ENCODE measurements at regions not wholly inside any gene's neighbourhood (a gene's known extent, or its start where the extent isn't known, plus 50 kb on each side); places are given as distances from the start of the nearest gene placed in this dataset.

DNA sequence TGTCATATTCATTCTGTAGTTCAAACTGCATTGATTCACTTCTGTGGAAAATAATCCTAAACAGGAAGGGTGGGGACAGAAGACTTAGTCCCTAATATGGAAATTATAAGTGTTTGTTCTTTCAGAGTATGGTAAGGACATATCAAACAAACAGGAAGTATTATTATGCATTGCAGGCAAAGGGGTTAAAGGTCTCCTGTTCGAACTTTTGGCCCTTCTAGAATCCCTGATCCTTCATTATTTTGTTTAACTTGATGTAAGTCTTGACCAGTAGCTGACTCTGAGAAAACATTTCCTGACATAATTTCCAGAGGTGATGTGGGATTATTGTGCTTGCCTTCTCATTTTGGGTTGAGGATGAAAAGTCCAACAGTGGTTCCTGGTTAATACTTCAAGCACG, 215.4 kb upstream of the ADGRL2 start:
- H3K27ac ChIP-seq, result no peak overlapping the region
- no peak for DNase-seq
- no peak overlapping the region for H3K4me3 ChIP-seq
- no peaks in the 10 kb centered on the region for H3K27me3 ChIP-seq
- intact Hi-C loops (cut with DNase I; ENCODE audit: low total_unique reads), result no loop called here
- no peaks in the 10 kb centered on the region for H3K9me3 ChIP-seq
- H3K36me3 ChIP-seq, result no peaks in the 10 kb centered on the region
- TF ChIP-seq CTCF (IDR thresholded peaks at IDR 0.05), result no peak
- peaks cover 0 to 6% (median 4%) of the 10 kb centered on the region in 4 donors for H3K4me1 ChIP-seq

DNA sequence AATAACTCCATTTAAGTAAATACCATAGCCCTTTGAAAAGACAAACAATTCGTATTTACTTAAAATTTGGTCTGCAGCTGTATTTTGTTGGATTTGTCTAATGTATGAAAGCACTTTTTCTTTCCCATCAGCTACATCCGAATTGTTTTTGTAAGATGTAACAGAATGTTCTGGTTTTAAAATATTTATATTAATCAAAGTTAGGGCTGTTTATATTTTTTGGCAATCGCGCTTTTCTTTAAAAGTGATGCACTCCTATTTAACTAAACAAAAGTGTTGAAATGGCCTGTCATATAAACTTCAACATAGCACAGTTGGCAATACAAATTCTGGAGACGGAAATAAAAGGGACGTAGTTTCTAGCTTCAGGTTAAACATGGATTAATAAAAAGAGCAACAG, 216.3 kb upstream of the ADGRL2 start:
- intact Hi-C loops (cut with DNase I; ENCODE audit: low total_unique reads), result no loop called here
- Histone ChIP-seq H3K36me3 (no peaks in the 10 kb centered on the region), H3K4me3 (no peak overlapping the region), H3K27me3 (no peaks in the 10 kb centered on the region), H3K27ac (no peak overlapping the region), H3K4me1 (peaks cover 0 to 6% (median 4%) of the 10 kb centered on the region in 4 donors), H3K9me3 (no peaks in the 10 kb centered on the region)
- no peak for DNase-seq
- no peak for TF ChIP-seq CTCF (IDR thresholded peaks at IDR 0.05)

GRCh38 chr1:81583878-81584277, 216.9 kb upstream of the ADGRL2 start:
- no peak for DNase-seq
- TF ChIP-seq CTCF (IDR thresholded peaks at IDR 0.05), result no peak
- Histone ChIP-seq H3K27me3 (no peaks in the 10 kb centered on the region), H3K27ac (no peak overlapping the region), H3K36me3 (no peaks in the 10 kb centered on the region), H3K9me3 (no peaks in the 10 kb centered on the region), H3K4me3 (no peak overlapping the region), H3K4me1 (peaks cover 0 to 6% (median 4%) of the 10 kb centered on the region in 4 donors)
- intact Hi-C loops (cut with DNase I; ENCODE audit: low total_unique reads), result no loop called here

- H3K4me1 ChIP-seq, result peaks cover 0 to 6% (median 4%) of the 10 kb centered on the region in 4 donors
- H3K27ac ChIP-seq, result no peak overlapping the region
- H3K27me3 ChIP-seq, result no peaks in the 10 kb centered on the region
- intact Hi-C loops (cut with DNase I; ENCODE audit: low total_unique reads), result no loop called here
- no peak for TF ChIP-seq CTCF (IDR thresholded peaks at IDR 0.05)
- no peak overlapping the region for H3K4me3 ChIP-seq
- no peaks in the 10 kb centered on the region for H3K9me3 ChIP-seq
- no peak for DNase-seq
- no peaks in the 10 kb centered on the region for H3K36me3 ChIP-seq
These were observed 218.2 kb upstream of the ADGRL2 start for GRCh38 chr1:81582467-81582986.

- no peak for DNase-seq
- no peak overlapping the region for H3K4me3 ChIP-seq
- no peaks in the 10 kb centered on the region for H3K36me3 ChIP-seq
- no peaks in the 10 kb centered on the region for H3K9me3 ChIP-seq
- intact Hi-C loops (cut with DNase I; ENCODE audit: low total_unique reads), result no loop called here
- no peaks in the 10 kb centered on the region for H3K27me3 ChIP-seq
- TF ChIP-seq CTCF (IDR thresholded peaks at IDR 0.05), result no peak
- no peak overlapping the region for H3K27ac ChIP-seq
- H3K4me1 ChIP-seq, result peaks cover 0 to 9% (median 3%) of the 10 kb centered on the region in 4 donors
These were observed 221.9 kb upstream of the ADGRL2 start for GRCh38 chr1:81578867-81579266.

All from tibial artery (tissue), 4 donors.